HL-60 (cell line): ENCODE measurements at regions not wholly inside any gene's neighbourhood (a gene's known extent, or its start where the extent isn't known, plus 50 kb on each side); places are given as distances from the start of the nearest gene placed in this dataset.

Experiments
- CTCF ChIP-seq: IDR thresholded peaks from one replicate; pipeline ENCODE4 v1.5.1; 2011; ENCODE audit warnings: low read length, control low read depth, inconsistent platforms; ENCODE audit not compliant: insufficient read depth
- GABPA ChIP-seq: IDR thresholded peaks from 2 replicates; pipeline ENCODE4 v1.6.1; 2012; ENCODE audit warnings: low read depth
- POLR2AphosphoS5 ChIP-seq: IDR thresholded peaks from 2 replicates; pipeline ENCODE4 v1.6.1; 2012; ENCODE audit warnings: low read depth
- REST ChIP-seq: IDR thresholded peaks from 2 replicates; pipeline ENCODE4 v1.6.1; 2012; ENCODE audit warnings: low read depth; ENCODE audit not compliant: insufficient replicate concordance
- SPI1 ChIP-seq: IDR thresholded peaks from 2 replicates; pipeline ENCODE4 v1.6.1; 2012; ENCODE audit warnings: low read depth, mild to moderate bottlenecking, borderline replicate concordance

- TF ChIP-seq CTCF (no peak), REST (no peak), POLR2AphosphoS5 (no peak), GABPA (no peak), SPI1 (no peak)
These were observed 193.0 kb downstream of the C12orf50 start for GRCh38 chr12:87836190-87836589.
